ENCODE measurements at regions not wholly inside any gene's neighbourhood (a gene's known extent, or its start where the extent isn't known, plus 50 kb on each side); places are given as distances from the start of the nearest gene placed in this dataset.

DNA sequence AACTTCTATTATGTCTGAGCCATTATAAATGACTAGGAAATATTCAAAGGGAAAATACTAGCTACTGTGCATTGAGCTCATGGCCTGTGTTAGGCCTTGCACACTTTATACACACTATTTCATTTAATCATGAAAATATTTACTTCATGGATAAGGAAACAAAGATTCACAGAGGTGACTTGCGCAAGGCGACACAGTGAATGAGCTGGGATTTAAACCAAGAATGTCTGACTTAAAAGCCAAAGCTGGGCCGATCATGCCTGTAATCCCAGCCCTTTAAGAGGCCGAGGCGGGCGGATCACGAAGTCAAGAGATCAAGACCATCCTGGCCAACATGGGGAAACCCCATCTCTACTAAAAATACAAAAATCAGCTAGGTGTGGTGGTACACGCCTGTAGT is 231.5 kb downstream of the MIAT start:
- no peaks in the 10 kb centered on the region for H3K9me3 ChIP-seq (ENCODE audit: control insufficient read depth, low read depth, low read length)
- no peak overlapping the region for H2BK12ac ChIP-seq (ENCODE audit: insufficient read length, low read depth, low read length)
- no CpG with 5 or more reads among the region's 8 CpGs for WGBS (ENCODE audit: extremely low coverage, insufficient read length, low lambda C conversion rate)
- H3T11ph ChIP-seq (ENCODE audit: low read length), result no peak overlapping the region
- H2BK20ac ChIP-seq (ENCODE audit: low read depth, low read length, poor library complexity, severe bottlenecking), result no peak overlapping the region
- no peak overlapping the region for H4K91ac ChIP-seq (ENCODE audit: insufficient read length, low read depth, low read length)
- H3K27me3 Mint-ChIP-seq (ENCODE audit: low read depth), result peaks cover 11% of the 10 kb centered on the region
- no peaks in the 10 kb centered on the region for H3K79me2 ChIP-seq (ENCODE audit: insufficient read depth, low read length)
- no peak overlapping the region for H3K4me3 Mint-ChIP-seq
- H4K20me1 ChIP-seq (ENCODE audit: control insufficient read depth, insufficient read depth, insufficient read length), result no peaks in the 10 kb centered on the region
- H3K14ac ChIP-seq (ENCODE audit: insufficient read depth, low read length), result no peak overlapping the region
- H4K5ac ChIP-seq (ENCODE audit: insufficient read length, low read depth, low read length), result no peak overlapping the region
- H2BK15ac ChIP-seq (ENCODE audit: low read depth, low read length), result no peak overlapping the region
- H3K23ac ChIP-seq (ENCODE audit: insufficient read length, low read depth, low read length), result no peak overlapping the region
- no peak overlapping the region for H3K27ac Mint-ChIP-seq
- H3K56ac ChIP-seq (ENCODE audit: insufficient read length, low read depth, low read length), result no peak overlapping the region
- H3K18ac ChIP-seq (ENCODE audit: insufficient read length, low read depth, low read length), result no peak overlapping the region
- no peaks in the 10 kb centered on the region for H3K79me1 ChIP-seq (ENCODE audit: insufficient read depth, low read depth, low read length, poor library complexity, severe bottlenecking)
- H3K4ac ChIP-seq (ENCODE audit: low read depth, low read length), result no peak overlapping the region
- H3K4me1 ChIP-seq (ENCODE audit: insufficient read depth, low read length), result no peaks in the 10 kb centered on the region; the same call in 1 of the 2 replicates
- no peak overlapping the region for H4K8ac ChIP-seq (replicated peaks; ENCODE audit: insufficient read length, low read depth, low read length)
- no peaks in the 10 kb centered on the region for H3K23me2 ChIP-seq (ENCODE audit: insufficient read length, low read depth, low read length, poor library complexity, severe bottlenecking)
- no peak overlapping the region for H3K27ac ChIP-seq (ENCODE audit: insufficient read length, low read depth, low read length)
- no peak overlapping the region for H3K9ac ChIP-seq (ENCODE audit: extremely low read depth, insufficient read length, low read length)
- no peak overlapping the region for H2AK5ac ChIP-seq (ENCODE audit: insufficient read length, low read length)
- peaks cover 26 to 43% of the 10 kb centered on the region in 2 experiments for H3K4me1 Mint-ChIP-seq
- no peak overlapping the region for H3K4me2 ChIP-seq (ENCODE audit: insufficient read depth, insufficient read length, low read length)
- H3K9me3 Mint-ChIP-seq, result no peaks in the 10 kb centered on the region
- H2BK120ac ChIP-seq (ENCODE audit: low read depth, low read length, poor library complexity, severe bottlenecking), result no peak overlapping the region
- H2AFZ ChIP-seq (ENCODE audit: low read length), result no peak overlapping the region
- no peaks in the 10 kb centered on the region for H3K27me3 ChIP-seq (ENCODE audit: insufficient read depth, low read length)
- DNase-seq, result no peak
- TF ChIP-seq, protein P1, sequence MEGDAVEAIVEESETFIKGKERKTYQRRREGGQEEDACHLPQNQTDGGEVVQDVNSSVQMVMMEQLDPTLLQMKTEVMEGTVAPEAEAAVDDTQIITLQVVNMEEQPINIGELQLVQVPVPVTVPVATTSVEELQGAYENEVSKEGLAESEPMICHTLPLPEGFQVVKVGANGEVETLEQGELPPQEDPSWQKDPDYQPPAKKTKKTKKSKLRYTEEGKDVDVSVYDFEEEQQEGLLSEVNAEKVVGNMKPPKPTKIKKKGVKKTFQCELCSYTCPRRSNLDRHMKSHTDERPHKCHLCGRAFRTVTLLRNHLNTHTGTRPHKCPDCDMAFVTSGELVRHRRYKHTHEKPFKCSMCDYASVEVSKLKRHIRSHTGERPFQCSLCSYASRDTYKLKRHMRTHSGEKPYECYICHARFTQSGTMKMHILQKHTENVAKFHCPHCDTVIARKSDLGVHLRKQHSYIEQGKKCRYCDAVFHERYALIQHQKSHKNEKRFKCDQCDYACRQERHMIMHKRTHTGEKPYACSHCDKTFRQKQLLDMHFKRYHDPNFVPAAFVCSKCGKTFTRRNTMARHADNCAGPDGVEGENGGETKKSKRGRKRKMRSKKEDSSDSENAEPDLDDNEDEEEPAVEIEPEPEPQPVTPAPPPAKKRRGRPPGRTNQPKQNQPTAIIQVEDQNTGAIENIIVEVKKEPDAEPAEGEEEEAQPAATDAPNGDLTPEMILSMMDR (conservative IDR thresholded peaks at IDR 0.05), result no peak
- H3K36me3 Mint-ChIP-seq (ENCODE audit: insufficient read depth in 1 of 3, low read depth in 3 of 3), result no peaks in the 10 kb centered on the region
- no peak overlapping the region for H2BK5ac ChIP-seq (ENCODE audit: insufficient read length, low read length)
